MM.1S (cell line): ENCODE measurements at regions not wholly inside any gene's neighbourhood (a gene's known extent, or its start where the extent isn't known, plus 50 kb on each side); places are given as distances from the start of the nearest gene placed in this dataset.

Source experiments
- DNase-seq: peaks from one replicate; pipeline ENCODE4 v3.0.0-alpha.2; 2015
- H2AFZ ChIP-seq: fragments of 300-600 bp; sonication (generic); 2 replicates; pipeline ENCODE4 v1.6.0; 2016; ENCODE audit warnings: antibody characterized with exemption, low read length
- H3F3A ChIP-seq: fragments of 300-600 bp; sonication (generic); 2 replicates; pipeline ENCODE4 v1.6.1; 2016; ENCODE audit warnings: mild to moderate bottlenecking, antibody characterized with exemption, low read length, moderate library complexity, mixed read lengths; ENCODE audit not compliant: insufficient read depth
- H3K27ac ChIP-seq: fragments of 300-600 bp; sonication (generic); 2 replicates; pipeline ENCODE4 v1.5.1; 2016; ENCODE audit warnings: mild to moderate bottlenecking, low read length
- H3K27me3 ChIP-seq: fragments of 300-600 bp; sonication (generic); replicated peaks from 2 replicates; pipeline ENCODE4 v1.6.0; 2016; ENCODE audit warnings: low read length; ENCODE audit not compliant: insufficient read depth
- H3K36me3 ChIP-seq: fragments of 300-600 bp; sonication (generic); replicated peaks from 2 replicates; pipeline ENCODE4 v1.6.1; 2016; ENCODE audit warnings: mild to moderate bottlenecking, low read length, mixed read lengths; ENCODE audit not compliant: insufficient read depth
- H3K4me1 ChIP-seq: fragments of 300-600 bp; sonication (generic); 2 replicates; pipeline ENCODE4 v1.6.1; 2016; ENCODE audit warnings: low read length, mixed read lengths
- H3K4me2 ChIP-seq: fragments of 300-600 bp; sonication (generic); 2 replicates; pipeline ENCODE4 v1.6.0; 2016; ENCODE audit warnings: low read depth, low read length
- H3K4me3 ChIP-seq: fragments of 300-600 bp; sonication (generic); 2 replicates; pipeline ENCODE4 v1.5.1; 2016; ENCODE audit warnings: low read length, mixed read lengths
- H3K79me2 ChIP-seq: fragments of 300-600 bp; sonication (generic); 2 replicates; pipeline ENCODE4 v1.6.1; 2016; ENCODE audit warnings: mixed run types, low read length, mixed read lengths
- H3K9ac ChIP-seq: fragments of 300-600 bp; sonication (generic); 2 replicates; pipeline ENCODE4 v1.6.1; 2016; ENCODE audit warnings: low read length, mixed read lengths
- H3K9me2 ChIP-seq: fragments of 300-600 bp; sonication (generic); replicated peaks from 2 replicates; pipeline ENCODE4 v1.6.1; 2016; ENCODE audit warnings: mild to moderate bottlenecking, low read length, mixed read lengths; ENCODE audit not compliant: insufficient read depth
- H3K9me3 ChIP-seq: fragments of 300-600 bp; sonication (generic); replicated peaks from 2 replicates; pipeline ENCODE4 v1.6.1; 2016; ENCODE audit warnings: mild to moderate bottlenecking, low read length, mixed read lengths; ENCODE audit not compliant: insufficient read depth
- H4K20me1 ChIP-seq: fragments of 300-600 bp; sonication (generic); 2 replicates; pipeline ENCODE4 v1.6.1; 2016; ENCODE audit warnings: mild to moderate bottlenecking, low read length, moderate library complexity, mixed read lengths; ENCODE audit not compliant: insufficient read depth
- EZH2 ChIP-seq: fragments of 300-600 bp; sonication (generic); optimal IDR thresholded peaks from 2 replicates; pipeline ENCODE3; 2017; ENCODE audit warnings: low read depth, mild to moderate bottlenecking, antibody characterized with exemption, low read length, mixed read lengths
- EZH2phosphoT487 ChIP-seq: fragments of 300-600 bp; sonication (generic); IDR thresholded peaks from 2 replicates; pipeline ENCODE4 v1.6.1; 2018; ENCODE audit warnings: antibody characterized with exemption, low read length
- TF ChIP-seq, protein P1 (sequence below): fragments of 300-600 bp; sonication (generic); IDR thresholded peaks from 2 replicates; pipeline ENCODE4 v1.5.1; 2016; ENCODE audit warnings: antibody characterized with exemption, low read length, mixed read lengths

- Histone ChIP-seq H2AFZ (no peak overlapping the region), H3K4me2 (no peak overlapping the region), H3K27me3 (no peaks in the 10 kb centered on the region), H3K9me3 (no peaks in the 10 kb centered on the region), H4K20me1 (no peaks in the 10 kb centered on the region), H3K4me3 (no peak overlapping the region), H3K27ac (no peak overlapping the region), H3K9me2 (no peaks in the 10 kb centered on the region), H3F3A (no peaks in the 10 kb centered on the region), H3K36me3 (no peaks in the 10 kb centered on the region), H3K9ac (no peak overlapping the region), H3K4me1 (no peaks in the 10 kb centered on the region), H3K79me2 (no peaks in the 10 kb centered on the region)
- TF ChIP-seq, protein P1, sequence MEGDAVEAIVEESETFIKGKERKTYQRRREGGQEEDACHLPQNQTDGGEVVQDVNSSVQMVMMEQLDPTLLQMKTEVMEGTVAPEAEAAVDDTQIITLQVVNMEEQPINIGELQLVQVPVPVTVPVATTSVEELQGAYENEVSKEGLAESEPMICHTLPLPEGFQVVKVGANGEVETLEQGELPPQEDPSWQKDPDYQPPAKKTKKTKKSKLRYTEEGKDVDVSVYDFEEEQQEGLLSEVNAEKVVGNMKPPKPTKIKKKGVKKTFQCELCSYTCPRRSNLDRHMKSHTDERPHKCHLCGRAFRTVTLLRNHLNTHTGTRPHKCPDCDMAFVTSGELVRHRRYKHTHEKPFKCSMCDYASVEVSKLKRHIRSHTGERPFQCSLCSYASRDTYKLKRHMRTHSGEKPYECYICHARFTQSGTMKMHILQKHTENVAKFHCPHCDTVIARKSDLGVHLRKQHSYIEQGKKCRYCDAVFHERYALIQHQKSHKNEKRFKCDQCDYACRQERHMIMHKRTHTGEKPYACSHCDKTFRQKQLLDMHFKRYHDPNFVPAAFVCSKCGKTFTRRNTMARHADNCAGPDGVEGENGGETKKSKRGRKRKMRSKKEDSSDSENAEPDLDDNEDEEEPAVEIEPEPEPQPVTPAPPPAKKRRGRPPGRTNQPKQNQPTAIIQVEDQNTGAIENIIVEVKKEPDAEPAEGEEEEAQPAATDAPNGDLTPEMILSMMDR, result no peak
- TF ChIP-seq EZH2phosphoT487 (no peak), EZH2 (no peak)
- no peak for DNase-seq
Observed at GRCh38 chr5:125201446-125202052, 455.1 kb upstream of the ZNF608 start.

DNA sequence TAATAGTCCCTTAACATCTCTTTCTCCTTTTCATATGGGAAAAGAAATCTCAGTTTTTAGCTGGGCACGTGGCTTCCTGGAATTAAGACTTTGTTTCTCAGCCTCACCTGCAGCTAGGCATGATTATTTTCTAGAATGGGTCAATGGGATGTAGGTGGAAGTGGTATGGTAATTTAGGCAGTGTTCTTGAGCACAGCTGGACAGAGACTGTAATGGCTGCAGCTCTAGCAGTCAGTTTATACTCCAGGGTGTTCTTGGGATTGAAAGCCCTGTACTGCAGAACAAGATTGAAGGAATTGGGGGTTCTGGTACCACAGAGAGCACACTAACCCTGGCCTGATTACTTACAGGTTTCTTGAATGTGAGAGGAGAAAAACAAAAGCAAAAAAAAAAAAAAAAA is 455.9 kb upstream of the ZNF608 start:
- H3F3A ChIP-seq, result no peaks in the 10 kb centered on the region
- DNase-seq, result no peak
- no peaks in the 10 kb centered on the region for H3K4me1 ChIP-seq
- H3K4me2 ChIP-seq, result no peak overlapping the region
- H4K20me1 ChIP-seq, result no peaks in the 10 kb centered on the region
- no peak overlapping the region for H3K4me3 ChIP-seq
- H3K79me2 ChIP-seq, result no peaks in the 10 kb centered on the region
- H3K27ac ChIP-seq, result no peak overlapping the region
- H3K9me3 ChIP-seq, result no peaks in the 10 kb centered on the region
- no peaks in the 10 kb centered on the region for H3K27me3 ChIP-seq
- H3K9ac ChIP-seq, result no peak overlapping the region
- no peaks in the 10 kb centered on the region for H3K9me2 ChIP-seq
- no peak overlapping the region for H2AFZ ChIP-seq
- H3K36me3 ChIP-seq, result no peaks in the 10 kb centered on the region
- TF ChIP-seq EZH2phosphoT487 (no peak), EZH2 (no peak)
- TF ChIP-seq, protein P1, result no peak

DNA sequence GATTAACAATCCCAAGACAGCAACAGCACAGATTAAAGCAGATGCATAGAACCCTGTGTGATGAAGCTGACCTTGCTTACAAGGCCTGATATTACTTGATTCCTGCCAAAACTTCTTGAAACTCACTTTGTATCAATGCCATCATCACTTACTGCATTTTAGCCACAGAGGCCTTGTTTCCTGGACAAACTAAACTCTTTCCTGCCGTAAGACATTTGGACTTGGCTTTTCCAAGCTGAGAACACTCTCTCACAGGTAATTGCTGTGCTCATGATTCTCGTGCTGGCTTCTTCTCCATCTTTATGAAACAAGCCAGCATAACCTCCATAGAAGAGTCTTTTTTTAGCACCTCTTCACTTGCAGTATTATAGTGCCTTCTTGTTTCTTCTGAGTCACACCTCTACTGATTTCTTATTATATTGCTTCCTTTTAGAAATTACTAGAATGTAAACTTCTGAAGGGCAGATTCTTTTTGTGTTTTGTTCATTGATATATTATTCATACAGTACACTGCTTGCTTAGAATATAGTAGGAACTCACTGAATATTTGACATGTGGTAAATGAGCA is 456.5 kb upstream of the ZNF608 start:
- no peaks in the 10 kb centered on the region for H3K79me2 ChIP-seq
- H3K9me3 ChIP-seq, result no peaks in the 10 kb centered on the region
- no peak overlapping the region for H3K4me2 ChIP-seq
- no peaks in the 10 kb centered on the region for H3K9me2 ChIP-seq
- no peaks in the 10 kb centered on the region for H3K36me3 ChIP-seq
- H3K27me3 ChIP-seq, result no peaks in the 10 kb centered on the region
- H3K4me3 ChIP-seq, result no peak overlapping the region
- no peak overlapping the region for H2AFZ ChIP-seq
- H4K20me1 ChIP-seq, result no peaks in the 10 kb centered on the region
- DNase-seq, result no peak
- TF ChIP-seq, protein P1, result no peak
- TF ChIP-seq EZH2, result no peak
- TF ChIP-seq EZH2phosphoT487, result no peak
- no peaks in the 10 kb centered on the region for H3K4me1 ChIP-seq
- H3K27ac ChIP-seq, result no peak overlapping the region
- H3K9ac ChIP-seq, result no peak overlapping the region
- no peaks in the 10 kb centered on the region for H3F3A ChIP-seq
